Uterus (tissue), 3 donors: ENCODE measurements at regions not wholly inside any gene's neighbourhood (a gene's known extent, or its start where the extent isn't known, plus 50 kb on each side); places are given as distances from the start of the nearest gene placed in this dataset.
"Not testable (repeated sequence)": the region's sequence is repeated elsewhere in the genome, so short reads cannot be mapped to it uniquely, and the experiment has no call there.

Experiments used
- DNase-seq, 2 donors: peaks; one replicate each; pipeline ENCODE4 v3.0.0-alpha.2; 2019 to 2020
- H3K27ac ChIP-seq, 2 donors: fragments of 200-600 bp; sonication (generic); 1 replicate in 1 of 2; 2 replicates in 1 of 2; pipeline ENCODE4 v1.5.1; 2016 to 2018
- H3K27me3 ChIP-seq, 2 donors: fragments of 200-600 bp; sonication (generic); one replicate each; pipeline ENCODE4 v1.5.1; 2018 to 2019; ENCODE audit warnings: control low read depth in 1 of 2
- H3K36me3 ChIP-seq, 2 donors: fragments of 200-600 bp; sonication (generic); one replicate each; pipeline ENCODE4 v1.5.1; 2019; ENCODE audit warnings: control low read depth in 1 of 2
- H3K4me1 ChIP-seq, 2 donors: fragments of 200-600 bp; sonication (generic); one replicate each; pipeline ENCODE4 v1.5.1; 2018 to 2019; ENCODE audit warnings: control low read depth in 1 of 2
- H3K4me3 ChIP-seq, 2 donors: fragments of 200-600 bp; sonication (generic); 1 replicate in 1 of 2; 2 replicates in 1 of 2; pipeline ENCODE4 v1.5.1; 2018 to 2019; ENCODE audit warnings: mild to moderate bottlenecking in 1 of 2
- H3K9me3 ChIP-seq, 2 donors: fragments of 200-600 bp; sonication (generic); one replicate each; pipeline ENCODE4 v1.5.1; 2019; ENCODE audit warnings: control low read depth in 1 of 2
- POLR2A ChIP-seq, 2 donors: fragments of 450-650 bp; IDR thresholded peaks; one replicate each; pipeline ENCODE4 v1.6.1; 2016; ENCODE audit warnings: antibody characterized with exemption in 2 of 2, mild to moderate bottlenecking in 1 of 2, moderate library complexity in 1 of 2
- intact Hi-C: fragments of 100-400 bp; cut with DNase I; formaldehyde crosslinking; loops from one replicate; pipeline ENCODE4 v1.15.1; 2023; ENCODE audit warnings: low total_unique reads
- TF ChIP-seq, protein P1 (sequence below), 4 experiments: fragments of 200-600 bp in 2 of 4; fragments of 450-650 bp in 2 of 4; sonication (generic) in 2 of 4; IDR thresholded peaks; one replicate each; pipeline ENCODE4 v1.5.1; 2016 to 2019; ENCODE audit warnings: antibody characterized with exemption in 4 of 4, mild to moderate bottlenecking in 2 of 4, moderate library complexity in 1 of 4
- donor health status: DM: yes; HTN: yes; CAD: no.

- Histone ChIP-seq H3K36me3 (no peaks in the 10 kb centered on the region), H3K4me1 (no peaks in the 10 kb centered on the region), H3K9me3 (no peaks in the 10 kb centered on the region), H3K27ac (no peak overlapping the region), H3K4me3 (no peak overlapping the region), H3K27me3 (no peaks in the 10 kb centered on the region)
- intact Hi-C loops, result no loop called here
- DNase-seq, result no peak
- TF ChIP-seq, protein P1, sequence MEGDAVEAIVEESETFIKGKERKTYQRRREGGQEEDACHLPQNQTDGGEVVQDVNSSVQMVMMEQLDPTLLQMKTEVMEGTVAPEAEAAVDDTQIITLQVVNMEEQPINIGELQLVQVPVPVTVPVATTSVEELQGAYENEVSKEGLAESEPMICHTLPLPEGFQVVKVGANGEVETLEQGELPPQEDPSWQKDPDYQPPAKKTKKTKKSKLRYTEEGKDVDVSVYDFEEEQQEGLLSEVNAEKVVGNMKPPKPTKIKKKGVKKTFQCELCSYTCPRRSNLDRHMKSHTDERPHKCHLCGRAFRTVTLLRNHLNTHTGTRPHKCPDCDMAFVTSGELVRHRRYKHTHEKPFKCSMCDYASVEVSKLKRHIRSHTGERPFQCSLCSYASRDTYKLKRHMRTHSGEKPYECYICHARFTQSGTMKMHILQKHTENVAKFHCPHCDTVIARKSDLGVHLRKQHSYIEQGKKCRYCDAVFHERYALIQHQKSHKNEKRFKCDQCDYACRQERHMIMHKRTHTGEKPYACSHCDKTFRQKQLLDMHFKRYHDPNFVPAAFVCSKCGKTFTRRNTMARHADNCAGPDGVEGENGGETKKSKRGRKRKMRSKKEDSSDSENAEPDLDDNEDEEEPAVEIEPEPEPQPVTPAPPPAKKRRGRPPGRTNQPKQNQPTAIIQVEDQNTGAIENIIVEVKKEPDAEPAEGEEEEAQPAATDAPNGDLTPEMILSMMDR (IDR thresholded peaks at IDR 0.05), result no peak
- no peak for TF ChIP-seq POLR2A (IDR thresholded peaks at IDR 0.05)
Observed at GRCh38 chr2:77767388-77768076, 245.4 kb upstream of the LRRTM4 start.

- H3K27me3 ChIP-seq, result no peaks in the 10 kb centered on the region
- H3K4me3 ChIP-seq, result no peak overlapping the region
- intact Hi-C loops, result no loop called here
- no peaks in the 10 kb centered on the region for H3K36me3 ChIP-seq
- no peaks in the 10 kb centered on the region for H3K9me3 ChIP-seq
- no peak overlapping the region for H3K27ac ChIP-seq
- H3K4me1 ChIP-seq, result no peaks in the 10 kb centered on the region
- no peak for DNase-seq
- TF ChIP-seq, protein P1 (IDR thresholded peaks at IDR 0.05), result no peak
- TF ChIP-seq POLR2A (IDR thresholded peaks at IDR 0.05), result no peak
Observed at GRCh38 chr2:77768508-77768907, 246.3 kb upstream of the LRRTM4 start.

GRCh38 chr2:77778917-77779316, 256.7 kb upstream of the LRRTM4 start:
- Histone ChIP-seq H3K4me3 (no peak overlapping the region), H3K27me3 (no peaks in the 10 kb centered on the region), H3K27ac (no peak overlapping the region), H3K9me3 (no peaks in the 10 kb centered on the region), H3K4me1 (no peaks in the 10 kb centered on the region), H3K36me3 (no peaks in the 10 kb centered on the region)
- DNase-seq, result no peak
- intact Hi-C loops, result no loop called here
- no peak for TF ChIP-seq POLR2A (IDR thresholded peaks at IDR 0.05)
- TF ChIP-seq, protein P1 (IDR thresholded peaks at IDR 0.05), result no peak

DNA sequence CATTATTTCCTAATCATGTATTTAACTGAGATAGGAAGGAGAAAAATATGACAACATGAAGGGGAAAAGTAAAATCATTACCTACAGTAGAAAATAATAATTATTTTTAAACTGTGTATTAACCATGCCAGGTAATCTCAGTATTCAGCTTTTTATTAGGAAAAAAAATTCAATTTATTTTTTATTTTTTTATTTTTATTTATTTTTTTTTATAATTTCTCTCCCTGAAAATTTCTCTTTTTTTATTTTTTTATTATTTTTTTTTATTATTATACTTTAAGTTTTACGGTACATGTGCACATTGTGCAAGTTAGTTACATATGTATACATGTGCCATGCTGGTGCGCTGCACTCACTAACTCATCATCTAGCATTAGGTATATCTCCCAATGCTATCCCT, 271.3 kb upstream of the LRRTM4 start:
- H3K36me3 ChIP-seq, H3K27ac ChIP-seq, DNase-seq, H3K9me3 ChIP-seq, H3K4me1 ChIP-seq, H3K27me3 ChIP-seq, H3K4me3 ChIP-seq, intact Hi-C loops: not testable (repeated sequence)

DNA sequence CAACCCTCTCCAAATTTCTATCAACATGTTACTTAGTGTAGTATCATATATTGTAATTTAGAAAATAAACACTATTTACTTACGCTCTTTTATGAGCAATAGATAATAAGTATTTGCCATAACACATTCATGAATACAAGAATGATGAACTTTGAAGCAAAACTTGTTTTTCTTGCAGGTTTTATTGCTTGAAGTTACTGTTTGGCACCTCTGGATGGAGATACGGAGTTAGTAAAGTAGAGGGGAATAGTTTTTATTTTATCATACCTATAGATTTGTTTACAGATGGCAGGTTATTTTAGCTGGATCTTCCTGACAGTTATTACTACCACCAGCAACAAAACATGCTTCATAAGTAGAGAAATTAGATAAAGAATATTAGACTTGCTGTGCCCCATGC, 274.2 kb upstream of the LRRTM4 start:
- Histone ChIP-seq H3K9me3 (no peaks in the 10 kb centered on the region), H3K4me3 (no peak overlapping the region), H3K36me3 (no peaks in the 10 kb centered on the region), H3K4me1 (no peaks in the 10 kb centered on the region), H3K27ac (no peak overlapping the region), H3K27me3 (no peaks in the 10 kb centered on the region)
- TF ChIP-seq POLR2A (IDR thresholded peaks at IDR 0.05), result no peak
- TF ChIP-seq, protein P1 (IDR thresholded peaks at IDR 0.05), result no peak
- DNase-seq, result no peak
- intact Hi-C loops, result no loop called here

DNA sequence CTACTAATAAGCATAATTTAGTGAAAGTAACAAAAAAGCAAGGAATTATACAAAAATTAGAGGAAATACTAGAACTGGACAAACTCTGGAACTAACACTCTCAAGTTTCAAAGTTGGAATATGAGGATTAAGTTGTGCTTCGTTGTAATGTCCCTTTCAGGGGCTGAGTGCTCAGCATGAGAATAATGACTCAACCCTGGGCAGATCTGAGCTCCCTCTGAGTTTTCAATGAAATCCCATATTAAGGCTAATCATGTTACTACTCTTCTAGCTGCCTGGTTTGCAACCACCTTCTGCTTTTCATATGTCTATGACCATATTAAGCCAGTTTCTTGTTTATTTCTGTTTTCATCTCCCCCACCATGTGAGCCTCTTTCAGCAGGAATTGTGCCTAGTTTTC, 274.9 kb upstream of the LRRTM4 start:
- Histone ChIP-seq H3K4me1 (no peaks in the 10 kb centered on the region), H3K27me3 (no peaks in the 10 kb centered on the region), H3K4me3 (no peak overlapping the region), H3K36me3 (no peaks in the 10 kb centered on the region), H3K9me3 (no peaks in the 10 kb centered on the region), H3K27ac (no peak overlapping the region)
- intact Hi-C loops, result no loop called here
- TF ChIP-seq POLR2A (IDR thresholded peaks at IDR 0.05), result no peak
- TF ChIP-seq, protein P1 (IDR thresholded peaks at IDR 0.05), result no peak
- no peak for DNase-seq
